ENCODE measurements at regions not wholly inside any gene's neighbourhood (a gene's known extent, or its start where the extent isn't known, plus 50 kb on each side); places are given as distances from the start of the nearest gene placed in this dataset.

- TF ChIP-seq TARDBP (IDR thresholded peaks at IDR 0.05) (no peak), PKNOX1 (IDR thresholded peaks at IDR 0.05) (no peak), FOXM1 (IDR thresholded peaks at IDR 0.05; ENCODE audit: borderline replicate concordance) (no peak), L3MBTL2 (conservative IDR thresholded peaks at IDR 0.05) (no peak), LEF1 (IDR thresholded peaks at IDR 0.05; ENCODE audit: borderline replicate concordance) (no peak), SUZ12 (IDR thresholded peaks at IDR 0.05) (no peak), BHLHE40 (IDR thresholded peaks at IDR 0.05; ENCODE audit: borderline replicate concordance) (no peak), FOXK2 (IDR thresholded peaks at IDR 0.05) (no peak)
These were observed 167.0 kb upstream of the PCDH7 start for GRCh38 chr4:30553151-30553550.

All from HEK293T (cell line).